Activated naive CD8-positive, alpha-beta T cell (primary cell): ENCODE measurements at regions not wholly inside any gene's neighbourhood (a gene's known extent, or its start where the extent isn't known, plus 50 kb on each side); places are given as distances from the start of the nearest gene placed in this dataset.
"Not testable (repeated sequence)": the region's sequence is repeated elsewhere in the genome, so short reads cannot be mapped to it uniquely, and the experiment has no call there.

Experiments used
- H3K27ac Mint-ChIP-seq: one replicate; pipeline ENCODE4 v1.8.0; 2021; ENCODE audit warnings: mixed read lengths
- H3K27me3 Mint-ChIP-seq: one replicate; pipeline ENCODE4 v1.8.0; 2021; ENCODE audit warnings: mixed read lengths
- H3K36me3 Mint-ChIP-seq: one replicate; pipeline ENCODE4 v1.8.0; 2021; ENCODE audit warnings: mixed read lengths
- H3K4me1 Mint-ChIP-seq: one replicate; pipeline ENCODE4 v1.8.0; 2021; ENCODE audit warnings: low read depth, mixed read lengths
- H3K4me3 Mint-ChIP-seq: one replicate; pipeline ENCODE4 v1.8.0; 2021; ENCODE audit warnings: mild to moderate bottlenecking, mixed read lengths
- H3K9me3 Mint-ChIP-seq: one replicate; pipeline ENCODE4 v1.8.0; 2021; ENCODE audit warnings: low read depth, mixed read lengths

- no peak overlapping the region for H3K27ac Mint-ChIP-seq
- no peaks in the 10 kb centered on the region for H3K36me3 Mint-ChIP-seq
- no peaks in the 10 kb centered on the region for H3K4me1 Mint-ChIP-seq
- no peaks in the 10 kb centered on the region for H3K9me3 Mint-ChIP-seq
- H3K27me3 Mint-ChIP-seq: peaks cover 4% of the 10 kb centered on the region
- no peak overlapping the region for H3K4me3 Mint-ChIP-seq
These were observed 264.9 kb downstream of the C12orf75 start for GRCh38 chr12:105595440-105595839.

- H3K27me3 Mint-ChIP-seq: peaks cover 4% of the 10 kb centered on the region
- no peak overlapping the region for H3K4me3 Mint-ChIP-seq
- H3K4me1 Mint-ChIP-seq: no peaks in the 10 kb centered on the region
- no peaks in the 10 kb centered on the region for H3K9me3 Mint-ChIP-seq
- no peak overlapping the region for H3K27ac Mint-ChIP-seq
- H3K36me3 Mint-ChIP-seq: no peaks in the 10 kb centered on the region
These were observed 266.2 kb downstream of the C12orf75 start for GRCh38 chr12:105596731-105597130.

- H3K27ac Mint-ChIP-seq: no peak overlapping the region
- peaks cover 8% of the 10 kb centered on the region for H3K27me3 Mint-ChIP-seq
- no peaks in the 10 kb centered on the region for H3K4me1 Mint-ChIP-seq
- no peaks in the 10 kb centered on the region for H3K9me3 Mint-ChIP-seq
- H3K36me3 Mint-ChIP-seq: no peaks in the 10 kb centered on the region
- no peak overlapping the region for H3K4me3 Mint-ChIP-seq
These were observed 267.5 kb downstream of the C12orf75 start for GRCh38 chr12:105598031-105598430.

- Mint-ChIP-seq H3K36me3 (no peaks in the 10 kb centered on the region), H3K27me3 (peaks cover 6% of the 10 kb centered on the region), H3K27ac (no peak overlapping the region), H3K4me1 (no peaks in the 10 kb centered on the region), H3K4me3 (no peak overlapping the region), H3K9me3 (no peaks in the 10 kb centered on the region)
These were observed 270.5 kb downstream of the C12orf75 start for GRCh38 chr12:105600911-105601545.

- not testable (repeated sequence) for H3K4me3 Mint-ChIP-seq, H3K36me3 Mint-ChIP-seq, H3K4me1 Mint-ChIP-seq, H3K9me3 Mint-ChIP-seq, H3K27me3 Mint-ChIP-seq, H3K27ac Mint-ChIP-seq
These were observed 271.8 kb downstream of the C12orf75 start for GRCh38 chr12:105602312-105602711.

- not testable (repeated sequence) for H3K9me3 Mint-ChIP-seq, H3K4me1 Mint-ChIP-seq, H3K27me3 Mint-ChIP-seq, H3K4me3 Mint-ChIP-seq, H3K36me3 Mint-ChIP-seq, H3K27ac Mint-ChIP-seq
These were observed 273.8 kb downstream of the C12orf75 start for GRCh38 chr12:105604281-105604680.

- H3K36me3 Mint-ChIP-seq, H3K27me3 Mint-ChIP-seq, H3K4me1 Mint-ChIP-seq, H3K4me3 Mint-ChIP-seq, H3K27ac Mint-ChIP-seq, H3K9me3 Mint-ChIP-seq: not testable (repeated sequence)
These were observed 276.1 kb downstream of the C12orf75 start for GRCh38 chr12:105606613-105607012.

- H3K36me3 Mint-ChIP-seq, H3K27ac Mint-ChIP-seq, H3K4me1 Mint-ChIP-seq, H3K27me3 Mint-ChIP-seq, H3K4me3 Mint-ChIP-seq, H3K9me3 Mint-ChIP-seq: not testable (repeated sequence)
These were observed 278.5 kb downstream of the C12orf75 start for GRCh38 chr12:105609001-105609400.

- H3K4me3 Mint-ChIP-seq: no peak overlapping the region
- H3K9me3 Mint-ChIP-seq: no peaks in the 10 kb centered on the region
- H3K4me1 Mint-ChIP-seq: no peaks in the 10 kb centered on the region
- peaks cover 3% of the 10 kb centered on the region for H3K27me3 Mint-ChIP-seq
- H3K27ac Mint-ChIP-seq: no peak overlapping the region
- no peaks in the 10 kb centered on the region for H3K36me3 Mint-ChIP-seq
These were observed 280.0 kb downstream of the C12orf75 start for GRCh38 chr12:105610459-105610858.

GRCh38 chr12:105611340-105611739, 280.8 kb downstream of the C12orf75 start:
- H3K4me3 Mint-ChIP-seq: no peak overlapping the region
- no peaks in the 10 kb centered on the region for H3K36me3 Mint-ChIP-seq
- peaks cover 3% of the 10 kb centered on the region for H3K27me3 Mint-ChIP-seq
- H3K4me1 Mint-ChIP-seq: no peaks in the 10 kb centered on the region
- H3K27ac Mint-ChIP-seq: no peak overlapping the region
- no peaks in the 10 kb centered on the region for H3K9me3 Mint-ChIP-seq

GRCh38 chr12:105613269-105613668, 282.8 kb downstream of the C12orf75 start:
- H3K27ac Mint-ChIP-seq: no peak overlapping the region
- no peaks in the 10 kb centered on the region for H3K9me3 Mint-ChIP-seq
- H3K4me1 Mint-ChIP-seq: no peaks in the 10 kb centered on the region
- H3K4me3 Mint-ChIP-seq: no peak overlapping the region
- no peaks in the 10 kb centered on the region for H3K36me3 Mint-ChIP-seq
- peaks cover 3% of the 10 kb centered on the region for H3K27me3 Mint-ChIP-seq

GRCh38 chr12:105613887-105614286, 283.4 kb downstream of the C12orf75 start:
- Mint-ChIP-seq H3K4me1 (no peaks in the 10 kb centered on the region), H3K36me3 (no peaks in the 10 kb centered on the region), H3K4me3 (no peak overlapping the region), H3K27ac (no peak overlapping the region), H3K27me3 (peaks cover 3% of the 10 kb centered on the region), H3K9me3 (no peaks in the 10 kb centered on the region)

- no peak overlapping the region for H3K27ac Mint-ChIP-seq
- H3K9me3 Mint-ChIP-seq: no peaks in the 10 kb centered on the region
- H3K36me3 Mint-ChIP-seq: no peaks in the 10 kb centered on the region
- no peak overlapping the region for H3K4me3 Mint-ChIP-seq
- no peaks in the 10 kb centered on the region for H3K4me1 Mint-ChIP-seq
- H3K27me3 Mint-ChIP-seq: peaks cover 5% of the 10 kb centered on the region
These were observed 286.6 kb downstream of the C12orf75 start for GRCh38 chr12:105616971-105617540.

GRCh38 chr12:105622220-105622619, 291.7 kb downstream of the C12orf75 start:
- H3K36me3 Mint-ChIP-seq: no peaks in the 10 kb centered on the region
- no peak overlapping the region for H3K27ac Mint-ChIP-seq
- no peaks in the 10 kb centered on the region for H3K4me1 Mint-ChIP-seq
- peaks cover 4% of the 10 kb centered on the region for H3K27me3 Mint-ChIP-seq
- H3K9me3 Mint-ChIP-seq: no peaks in the 10 kb centered on the region
- H3K4me3 Mint-ChIP-seq: no peak overlapping the region

- H3K4me3 Mint-ChIP-seq: no peak overlapping the region
- H3K27me3 Mint-ChIP-seq: peaks cover 5% of the 10 kb centered on the region
- H3K9me3 Mint-ChIP-seq: no peaks in the 10 kb centered on the region
- no peaks in the 10 kb centered on the region for H3K36me3 Mint-ChIP-seq
- H3K27ac Mint-ChIP-seq: no peak overlapping the region
- H3K4me1 Mint-ChIP-seq: no peaks in the 10 kb centered on the region
These were observed 292.6 kb downstream of the C12orf75 start for GRCh38 chr12:105622846-105623736.
